H1 (cell line): ENCODE measurements at regions not wholly inside any gene's neighbourhood (a gene's known extent, or its start where the extent isn't known, plus 50 kb on each side); places are given as distances from the start of the nearest gene placed in this dataset.

Experiments used
- BACH1 ChIP-seq: IDR thresholded peaks from 2 replicates; pipeline ENCODE4 v1.6.1; 2012; ENCODE audit warnings: low read length, improper control_type of control experiment
- JUND ChIP-seq: IDR thresholded peaks from 2 replicates; pipeline ENCODE4 v1.6.1; 2011; ENCODE audit warnings: mild to moderate bottlenecking, improper control_type of control experiment, low read length
- NANOG ChIP-seq: IDR thresholded peaks from 2 replicates; pipeline ENCODE4 v1.6.1; 2011; ENCODE audit warnings: low read length, low read depth, mild to moderate bottlenecking, inconsistent platforms; ENCODE audit not compliant: insufficient read depth, poor library complexity, severe bottlenecking
- SP2 ChIP-seq: IDR thresholded peaks from 2 replicates; pipeline ENCODE4 v1.6.1; 2012; ENCODE audit warnings: mild to moderate bottlenecking, low read length, inconsistent platforms
- SRF ChIP-seq: IDR thresholded peaks from 2 replicates; pipeline ENCODE4 v1.6.1; 2011; ENCODE audit warnings: mild to moderate bottlenecking, low read depth, low read length, moderate library complexity

GRCh38 chrX:73932522-73932921 is 80.0 kb upstream of the XIST start (continued):
- TF ChIP-seq SRF (no peak), NANOG (no peak), BACH1 (no peak), SP2 (no peak), JUND (no peak)
